ENCODE measurements at regions not wholly inside any gene's neighbourhood (a gene's known extent, or its start where the extent isn't known, plus 50 kb on each side); places are given as distances from the start of the nearest gene placed in this dataset.

- H3K4me1 ChIP-seq, result peaks cover 7% of the 10 kb centered on the region; the same call in 2 of the 3 replicates
- ATAC-seq (no peak), DNase-seq (ENCODE audit: low read depth in 1 of 2, low spot score in 1 of 2) (no peak), FAIRE-seq (no peak)
- CTCF ChIA-PET, result interaction anchor here (1.4 to 1.5 kb wide), 3 partner anchors 10 to 1137 kb away, joined by 4 to 6 read pairs (median 4); no protein-coding TSS in a partner anchor
- no peaks in the 10 kb centered on the region for H3K9me3 ChIP-seq
- 73% methylated on average over 4 of the region's 4 CpGs for WGBS (ENCODE audit: missing lambda C conversion rate)
- no peak overlapping the region for H3K4me3 ChIP-seq
- H3K27ac ChIP-seq, result no peak overlapping the region
- TF ChIP-seq GATA3 (IDR thresholded peaks at IDR 0.05; ENCODE audit: borderline replicate concordance) (no peak), EP300 (IDR thresholded peaks at IDR 0.05) (no peak), MAZ (IDR thresholded peaks at IDR 0.05; ENCODE audit: borderline replicate concordance, low read depth, low read length) (no peak), NPAS2 (CRISPR knock-in tag; IDR thresholded peaks at IDR 0.05; ENCODE audit: borderline replicate concordance) (no peak)
- no peak overlapping the region for H3K4me2 ChIP-seq
- POLR2A ChIA-PET, result no interaction called here
Observed at GRCh38 chr5:57324181-57324580, 150.3 kb downstream of the GPBP1 start.

- CTCF ChIA-PET, result interaction anchor here (1.0 kb wide), 1 partner anchor 18 kb away, joined by 3 read pairs; no protein-coding TSS in a partner anchor
- no peak overlapping the region for H3K4me3 ChIP-seq
- FAIRE-seq (no peak), ATAC-seq (no peak), DNase-seq (ENCODE audit: low read depth in 1 of 2, low spot score in 1 of 2) (no peak)
- POLR2A ChIA-PET, result no interaction called here
- 50% methylated on average over 6 of the region's 6 CpGs for WGBS (ENCODE audit: missing lambda C conversion rate)
- H3K27ac ChIP-seq, result no peak overlapping the region
- TF ChIP-seq E2F6 (IDR thresholded peaks at IDR 0.05; ENCODE audit: borderline replicate concordance, low read depth) (no peak), ZC3H11A (IDR thresholded peaks at IDR 0.05) (no peak), FOXS1 (CRISPR knock-in tag; IDR thresholded peaks at IDR 0.05) (no peak), CHD4 (IDR thresholded peaks at IDR 0.05; ENCODE audit: borderline replicate concordance) (no peak), ZFP36 (IDR thresholded peaks at IDR 0.05; ENCODE audit: borderline replicate concordance, partially characterized antibody) (no peak), HMGXB4 (CRISPR knock-in tag; IDR thresholded peaks at IDR 0.05; ENCODE audit: borderline replicate concordance) (no peak), GATA3 (IDR thresholded peaks at IDR 0.05; ENCODE audit: borderline replicate concordance) (no peak), HEYL (CRISPR knock-in tag; IDR thresholded peaks at IDR 0.05) (no peak), EP300 (IDR thresholded peaks at IDR 0.05) (no peak), HOXB5 (CRISPR knock-in tag; IDR thresholded peaks at IDR 0.05) (no peak), NPAS2 (CRISPR knock-in tag; IDR thresholded peaks at IDR 0.05; ENCODE audit: borderline replicate concordance) (no peak)
- H3K4me2 ChIP-seq, result no peak overlapping the region
- H3K4me1 ChIP-seq, result no peaks in the 10 kb centered on the region
- no peaks in the 10 kb centered on the region for H3K9me3 ChIP-seq
Observed at GRCh38 chr5:57320582-57320981, 146.7 kb downstream of the GPBP1 start.

- Histone ChIP-seq H3K9me3 (no peaks in the 10 kb centered on the region), H3K4me3 (no peak overlapping the region), H3K4me1 (no peaks in the 10 kb centered on the region), H3K27ac (no peak overlapping the region), H3K4me2 (no peak overlapping the region)
- FAIRE-seq (no peak), DNase-seq (ENCODE audit: low read depth in 1 of 2, low spot score in 1 of 2) (no peak), ATAC-seq (no peak)
- ChIA-PET POLR2A (no interaction called here), CTCF (interaction anchor here (0.5 to 2.8 kb wide), 3 partner anchors 8 to 17 kb away, joined by 3 to 9 read pairs (median 3); no protein-coding TSS in a partner anchor)
- 68% methylated on average over 4 of the region's 4 CpGs for WGBS (ENCODE audit: missing lambda C conversion rate)
- TF ChIP-seq KDM1A (IDR thresholded peaks at IDR 0.05; ENCODE audit: low read depth) (no peak), CHD4 (IDR thresholded peaks at IDR 0.05; ENCODE audit: borderline replicate concordance) (no peak), MYC (IDR thresholded peaks at IDR 0.05; ENCODE audit: borderline replicate concordance, low read length) (no peak), HOXA7 (CRISPR knock-in tag; IDR thresholded peaks at IDR 0.05) (no peak), RCOR1 (IDR thresholded peaks at IDR 0.05; ENCODE audit: low read depth, low read length) (no peak), HOXB5 (CRISPR knock-in tag; IDR thresholded peaks at IDR 0.05) (no peak), RARB (CRISPR knock-in tag; IDR thresholded peaks at IDR 0.05) (no peak)
Observed at GRCh38 chr5:57319628-57320027, 145.8 kb downstream of the GPBP1 start.

GRCh38 chr5:57318251-57318650 is 144.4 kb downstream of the GPBP1 start:
- ChIA-PET POLR2A (no interaction called here), CTCF (interaction anchor here (2.8 kb wide), 1 partner anchor 9 kb away, joined by 9 read pairs; no protein-coding TSS in a partner anchor)
- H3K9me3 ChIP-seq, result no peaks in the 10 kb centered on the region
- DNase-seq (ENCODE audit: low read depth in 1 of 2, low spot score in 1 of 2), result no peak
- no peak overlapping the region for H3K4me2 ChIP-seq
- no peak overlapping the region for H3K4me3 ChIP-seq
- no peak overlapping the region for H3K27ac ChIP-seq
- TF ChIP-seq PBX3 (IDR thresholded peaks at IDR 0.05) (no peak), SREBF2 (IDR thresholded peaks at IDR 0.05) (no peak), POLR2AphosphoS2 (conservative IDR thresholded peaks at IDR 0.05; ENCODE audit: low read length) (no peak), FOXS1 (CRISPR knock-in tag; IDR thresholded peaks at IDR 0.05) (no peak), ATOH8 (CRISPR knock-in tag; IDR thresholded peaks at IDR 0.05; ENCODE audit: low read depth) (no peak), FOSB (CRISPR knock-in tag; IDR thresholded peaks at IDR 0.05) (no peak), HES2 (IDR thresholded peaks at IDR 0.05) (no peak), RAD21 (conservative IDR thresholded peaks at IDR 0.05 in 1 of 2, IDR thresholded peaks at IDR 0.05 in 1 of 2) (no peak), NPAS2 (CRISPR knock-in tag; IDR thresholded peaks at IDR 0.05; ENCODE audit: borderline replicate concordance) (no peak), HOXB5 (CRISPR knock-in tag; IDR thresholded peaks at IDR 0.05) (no peak)
- WGBS (ENCODE audit: missing lambda C conversion rate), result 87% methylated on average over 5 of the region's 5 CpGs
- FAIRE-seq, result no peak
- no peak for ATAC-seq
- H3K4me1 ChIP-seq, result no peaks in the 10 kb centered on the region
